DND-41 (cell line): ENCODE measurements at regions not wholly inside any gene's neighbourhood (a gene's known extent, or its start where the extent isn't known, plus 50 kb on each side); places are given as distances from the start of the nearest gene placed in this dataset.

ENCODE experiments used
- EZH2 ChIP-seq: IDR thresholded peaks from 3 replicates; pipeline ENCODE4 v1.6.1; 2012; ENCODE audit warnings: borderline replicate concordance, low read depth, mild to moderate bottlenecking, moderate library complexity, low read length, inconsistent platforms; ENCODE audit not compliant: severe bottlenecking
- TF ChIP-seq, protein P1 (sequence below): IDR thresholded peaks from 2 replicates; pipeline ENCODE4 v1.5.1; 2012; ENCODE audit warnings: borderline replicate concordance, low read length, moderate library complexity, mild to moderate bottlenecking; ENCODE audit not compliant: poor library complexity, severe bottlenecking; ENCODE audit errors: extremely low read depth

DNA sequence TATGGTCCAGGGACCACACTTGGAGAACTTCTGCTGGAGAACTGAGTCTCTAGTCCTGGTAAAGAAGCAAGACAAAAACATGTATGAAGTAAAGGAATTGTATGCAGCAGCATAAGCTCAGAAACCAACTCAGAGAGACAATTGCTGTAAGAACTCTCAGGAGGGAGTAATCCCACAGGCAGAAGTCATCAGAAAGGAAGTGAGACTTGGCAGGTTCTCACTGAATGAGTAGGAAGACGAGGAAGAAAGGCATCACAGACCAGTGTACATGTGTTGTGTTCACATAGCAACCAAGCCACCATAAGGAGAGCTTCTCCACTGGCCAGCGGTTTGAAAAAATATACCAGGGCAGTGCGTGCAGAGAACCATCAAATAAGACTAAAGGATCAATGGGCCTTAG, 57.9 kb upstream of the FST start:
- TF ChIP-seq, protein P1, sequence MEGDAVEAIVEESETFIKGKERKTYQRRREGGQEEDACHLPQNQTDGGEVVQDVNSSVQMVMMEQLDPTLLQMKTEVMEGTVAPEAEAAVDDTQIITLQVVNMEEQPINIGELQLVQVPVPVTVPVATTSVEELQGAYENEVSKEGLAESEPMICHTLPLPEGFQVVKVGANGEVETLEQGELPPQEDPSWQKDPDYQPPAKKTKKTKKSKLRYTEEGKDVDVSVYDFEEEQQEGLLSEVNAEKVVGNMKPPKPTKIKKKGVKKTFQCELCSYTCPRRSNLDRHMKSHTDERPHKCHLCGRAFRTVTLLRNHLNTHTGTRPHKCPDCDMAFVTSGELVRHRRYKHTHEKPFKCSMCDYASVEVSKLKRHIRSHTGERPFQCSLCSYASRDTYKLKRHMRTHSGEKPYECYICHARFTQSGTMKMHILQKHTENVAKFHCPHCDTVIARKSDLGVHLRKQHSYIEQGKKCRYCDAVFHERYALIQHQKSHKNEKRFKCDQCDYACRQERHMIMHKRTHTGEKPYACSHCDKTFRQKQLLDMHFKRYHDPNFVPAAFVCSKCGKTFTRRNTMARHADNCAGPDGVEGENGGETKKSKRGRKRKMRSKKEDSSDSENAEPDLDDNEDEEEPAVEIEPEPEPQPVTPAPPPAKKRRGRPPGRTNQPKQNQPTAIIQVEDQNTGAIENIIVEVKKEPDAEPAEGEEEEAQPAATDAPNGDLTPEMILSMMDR, result no peak
- no peak for TF ChIP-seq EZH2
